DOHH2 (cell line): ENCODE measurements at regions not wholly inside any gene's neighbourhood (a gene's known extent, or its start where the extent isn't known, plus 50 kb on each side); places are given as distances from the start of the nearest gene placed in this dataset.

Experiments used
- H3F3A ChIP-seq: fragments of 200-600 bp; sonication (generic), shearing (Covaris generic); 2 replicates; pipeline ENCODE4 v1.6.0; 2016; ENCODE audit warnings: antibody characterized with exemption, mild to moderate bottlenecking; ENCODE audit not compliant: control insufficient read depth, insufficient read depth
- H3K27ac ChIP-seq: fragments of 200-600 bp; sonication (generic); 2 replicates; pipeline ENCODE4 v1.5.1; 2014; ENCODE audit warnings: low read depth, mild to moderate bottlenecking, low read length, moderate library complexity
- H3K27me3 ChIP-seq: fragments of 200-600 bp; sonication (generic); 2 replicates; pipeline ENCODE4 v1.6.1; 2014; ENCODE audit warnings: mild to moderate bottlenecking, low read length, mixed read lengths; ENCODE audit not compliant: control insufficient read depth
- H3K36me3 ChIP-seq: fragments of 200-600 bp; sonication (generic); 2 replicates; pipeline ENCODE4 v1.6.1; 2014; ENCODE audit warnings: mild to moderate bottlenecking, low read length, moderate library complexity, mixed read lengths; ENCODE audit not compliant: control insufficient read depth
- H3K4me1 ChIP-seq: fragments of 200-600 bp; sonication (generic); 2 replicates; pipeline ENCODE4 v1.6.1; 2014; ENCODE audit warnings: mild to moderate bottlenecking, low read length, mixed read lengths; ENCODE audit not compliant: control insufficient read depth
- H3K4me2 ChIP-seq: fragments of 200-600 bp; sonication (generic); 2 replicates; pipeline ENCODE4 v1.6.0; 2014; ENCODE audit warnings: mild to moderate bottlenecking, low read length, moderate library complexity
- H3K4me3 ChIP-seq: fragments of 200-600 bp; sonication (generic); 2 replicates; pipeline ENCODE4 v1.5.1; 2014; ENCODE audit warnings: mild to moderate bottlenecking, low read length, mixed read lengths
- H3K79me2 ChIP-seq: fragments of 200-600 bp; sonication (generic); 2 replicates; pipeline ENCODE4 v1.6.1; 2014; ENCODE audit warnings: mild to moderate bottlenecking, low read length, mixed read lengths; ENCODE audit not compliant: control insufficient read depth
- H3K9me2 ChIP-seq: fragments of 200-600 bp; sonication (generic); replicated peaks from 2 replicates; pipeline ENCODE4 v1.6.1; 2014; ENCODE audit warnings: mild to moderate bottlenecking, low read length, mixed read lengths; ENCODE audit not compliant: control insufficient read depth
- H3K9me3 ChIP-seq: fragments of 200-600 bp; sonication (generic); 2 replicates; pipeline ENCODE4 v1.6.1; 2014; ENCODE audit warnings: antibody characterized with exemption, low read length, mixed read lengths; ENCODE audit not compliant: control insufficient read depth, insufficient read depth
- H4K20me1 ChIP-seq: fragments of 200-600 bp; sonication (generic); 2 replicates; pipeline ENCODE4 v1.6.0; 2014; ENCODE audit warnings: low read depth, mild to moderate bottlenecking, antibody characterized with exemption, low read length, moderate library complexity; ENCODE audit not compliant: control insufficient read depth, insufficient read depth
- EZH2phosphoT487 ChIP-seq: fragments of 200-600 bp; sonication (generic); IDR thresholded peaks from 2 replicates; pipeline ENCODE4 v1.6.1; 2017; ENCODE audit warnings: borderline replicate concordance, mild to moderate bottlenecking, antibody characterized with exemption, low read length, moderate library complexity, mixed read lengths
- TF ChIP-seq, protein P1 (sequence below): fragments of 200-600 bp; sonication (generic); IDR thresholded peaks from one replicate; pipeline ENCODE4 v1.5.1; 2014; ENCODE audit warnings: antibody characterized with exemption, mild to moderate bottlenecking, low read depth, low read length; ENCODE audit not compliant: poor library complexity, severe bottlenecking

DNA sequence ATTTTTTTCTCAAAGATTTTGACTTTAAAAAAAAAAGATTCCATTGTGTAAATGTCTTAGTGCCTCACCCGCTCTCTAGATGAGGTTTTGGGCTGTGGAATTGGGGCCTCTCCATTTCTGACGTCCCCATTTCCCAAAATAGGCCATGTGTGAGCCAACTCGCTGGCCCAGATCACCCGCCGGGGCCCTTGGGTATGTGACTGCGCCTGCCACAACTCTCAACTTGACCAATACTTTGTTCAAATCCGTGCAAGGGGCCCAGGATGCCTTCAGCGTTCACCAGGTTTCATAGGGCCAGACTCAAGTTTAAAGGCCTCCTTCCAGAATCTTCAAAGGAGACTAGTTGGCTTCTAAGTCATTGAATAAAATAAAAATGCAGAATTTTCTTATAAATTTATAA is 96.0 kb downstream of the DHCR7 start:
- H3K4me1 ChIP-seq: no peaks in the 10 kb centered on the region
- no peaks in the 10 kb centered on the region for H4K20me1 ChIP-seq
- no peak overlapping the region for H3K27ac ChIP-seq
- H3K9me3 ChIP-seq: no peaks in the 10 kb centered on the region
- peaks cover 14% of the 10 kb centered on the region for H3K27me3 ChIP-seq
- no peaks in the 10 kb centered on the region for H3K36me3 ChIP-seq
- no peak overlapping the region for H3K4me3 ChIP-seq
- no peaks in the 10 kb centered on the region for H3K79me2 ChIP-seq
- TF ChIP-seq, protein P1, sequence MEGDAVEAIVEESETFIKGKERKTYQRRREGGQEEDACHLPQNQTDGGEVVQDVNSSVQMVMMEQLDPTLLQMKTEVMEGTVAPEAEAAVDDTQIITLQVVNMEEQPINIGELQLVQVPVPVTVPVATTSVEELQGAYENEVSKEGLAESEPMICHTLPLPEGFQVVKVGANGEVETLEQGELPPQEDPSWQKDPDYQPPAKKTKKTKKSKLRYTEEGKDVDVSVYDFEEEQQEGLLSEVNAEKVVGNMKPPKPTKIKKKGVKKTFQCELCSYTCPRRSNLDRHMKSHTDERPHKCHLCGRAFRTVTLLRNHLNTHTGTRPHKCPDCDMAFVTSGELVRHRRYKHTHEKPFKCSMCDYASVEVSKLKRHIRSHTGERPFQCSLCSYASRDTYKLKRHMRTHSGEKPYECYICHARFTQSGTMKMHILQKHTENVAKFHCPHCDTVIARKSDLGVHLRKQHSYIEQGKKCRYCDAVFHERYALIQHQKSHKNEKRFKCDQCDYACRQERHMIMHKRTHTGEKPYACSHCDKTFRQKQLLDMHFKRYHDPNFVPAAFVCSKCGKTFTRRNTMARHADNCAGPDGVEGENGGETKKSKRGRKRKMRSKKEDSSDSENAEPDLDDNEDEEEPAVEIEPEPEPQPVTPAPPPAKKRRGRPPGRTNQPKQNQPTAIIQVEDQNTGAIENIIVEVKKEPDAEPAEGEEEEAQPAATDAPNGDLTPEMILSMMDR: no peak
- no peak for TF ChIP-seq EZH2phosphoT487
- H3F3A ChIP-seq: no peaks in the 10 kb centered on the region
- no peaks in the 10 kb centered on the region for H3K9me2 ChIP-seq
- no peak overlapping the region for H3K4me2 ChIP-seq

DNA sequence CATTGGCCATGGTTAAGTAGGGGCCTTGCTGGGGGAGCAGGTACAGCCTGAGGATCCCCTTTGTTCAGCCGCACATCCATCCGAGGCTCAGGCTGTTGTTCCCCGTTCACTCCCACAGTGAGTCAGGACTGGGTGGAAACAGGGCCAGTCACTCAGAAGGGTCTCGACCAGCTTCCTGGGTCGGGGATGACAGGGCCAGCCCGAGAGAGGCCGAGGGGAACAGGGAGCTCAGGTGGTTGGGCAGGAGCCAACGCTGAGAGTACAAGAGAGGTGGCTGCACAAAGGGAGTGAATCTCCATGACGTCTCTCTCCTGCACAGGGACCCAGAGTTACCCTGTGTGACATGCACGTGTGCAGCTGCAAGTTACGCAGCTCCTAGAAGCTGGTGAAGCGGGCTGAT is 97.2 kb upstream of the SHANK2 start:
- no peaks in the 10 kb centered on the region for H3K36me3 ChIP-seq
- H3K9me2 ChIP-seq: no peaks in the 10 kb centered on the region
- H4K20me1 ChIP-seq: no peaks in the 10 kb centered on the region
- H3K4me3 ChIP-seq: no peak overlapping the region
- peaks cover 18% of the 10 kb centered on the region for H3K27me3 ChIP-seq
- TF ChIP-seq EZH2phosphoT487: no peak
- TF ChIP-seq, protein P1: no peak
- no peak overlapping the region for H3K27ac ChIP-seq
- H3F3A ChIP-seq: no peaks in the 10 kb centered on the region
- no peaks in the 10 kb centered on the region for H3K9me3 ChIP-seq
- no peaks in the 10 kb centered on the region for H3K4me1 ChIP-seq
- H3K79me2 ChIP-seq: no peaks in the 10 kb centered on the region
- no peak overlapping the region for H3K4me2 ChIP-seq

DNA sequence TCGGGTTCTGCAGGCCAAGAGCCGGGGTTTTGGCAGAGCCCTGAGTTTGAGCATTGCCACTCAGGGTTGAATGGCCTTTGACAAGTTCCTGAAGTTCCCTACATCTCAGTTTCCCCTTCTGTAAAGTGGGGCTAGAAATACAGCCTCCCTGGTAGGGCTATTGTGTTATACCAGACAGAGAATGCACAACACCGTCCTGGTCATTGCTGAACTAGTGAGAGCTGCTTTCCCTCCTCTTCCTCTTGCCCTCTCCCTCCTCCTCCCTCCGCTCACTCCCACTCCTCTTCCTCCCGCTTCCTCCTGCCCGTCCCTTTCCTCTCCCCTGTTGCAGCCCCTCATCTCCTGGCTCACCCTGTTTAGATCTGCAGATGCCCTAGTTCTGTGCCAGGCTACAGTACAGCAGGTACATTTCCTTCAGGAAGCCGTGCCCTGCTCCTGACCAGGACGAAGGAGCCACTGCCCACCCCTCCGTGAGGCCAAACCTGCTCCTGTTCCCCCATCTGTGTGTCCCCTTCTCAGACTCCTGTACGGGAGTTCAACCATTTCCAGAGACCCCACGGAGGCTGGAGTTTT is 91.5 kb upstream of the SHANK2 start:
- no peaks in the 10 kb centered on the region for H3K4me1 ChIP-seq
- H3K79me2 ChIP-seq: no peaks in the 10 kb centered on the region
- no peak overlapping the region for H3K27ac ChIP-seq
- H4K20me1 ChIP-seq: no peaks in the 10 kb centered on the region
- TF ChIP-seq, protein P1: no peak
- no peak for TF ChIP-seq EZH2phosphoT487
- no peak overlapping the region for H3K4me2 ChIP-seq
- H3K27me3 ChIP-seq: peaks cover 13% of the 10 kb centered on the region; the same call in 1 of the 2 replicates
- no peaks in the 10 kb centered on the region for H3K9me2 ChIP-seq
- H3K4me3 ChIP-seq: no peak overlapping the region
- no peaks in the 10 kb centered on the region for H3K9me3 ChIP-seq
- H3F3A ChIP-seq: no peaks in the 10 kb centered on the region
- H3K36me3 ChIP-seq: no peaks in the 10 kb centered on the region
